ENCODE measurements at regions not wholly inside any gene's neighbourhood (a gene's known extent, or its start where the extent isn't known, plus 50 kb on each side); places are given as distances from the start of the nearest gene placed in this dataset.

GRCh38 chr3:72111265-72112205 is 326.6 kb upstream of the PROK2 start:
- WGBS, 2 donors: 84 to 89% methylated on average over 7 of the region's 7 CpGs
- ATAC-seq (ENCODE audit: insufficient read depth, low FRiP score): no peak

GRCh38 chr3:72109327-72110259 is 324.6 kb upstream of the PROK2 start:
- H3K9ac ChIP-seq (ENCODE audit: insufficient read depth in 1 of 2, low read length in 2 of 2): no peak overlapping the region
- ATAC-seq (ENCODE audit: insufficient read depth, low FRiP score) (no peak), DNase-seq (peak in 2 of 3 donors; percentile 34 to 58)
- H3K27ac ChIP-seq (ENCODE audit: low read depth in 1 of 2, low read length in 1 of 2): no peak overlapping the region
- peaks cover 0 to 8% (median 0%) of the 10 kb centered on the region in 5 donors for H3K4me1 ChIP-seq (ENCODE audit: control insufficient read depth in 5 of 5, insufficient read depth in 5 of 5, low read length in 5 of 5)
- H3K4me3 ChIP-seq: no peak overlapping the region
- TF ChIP-seq, protein P1, sequence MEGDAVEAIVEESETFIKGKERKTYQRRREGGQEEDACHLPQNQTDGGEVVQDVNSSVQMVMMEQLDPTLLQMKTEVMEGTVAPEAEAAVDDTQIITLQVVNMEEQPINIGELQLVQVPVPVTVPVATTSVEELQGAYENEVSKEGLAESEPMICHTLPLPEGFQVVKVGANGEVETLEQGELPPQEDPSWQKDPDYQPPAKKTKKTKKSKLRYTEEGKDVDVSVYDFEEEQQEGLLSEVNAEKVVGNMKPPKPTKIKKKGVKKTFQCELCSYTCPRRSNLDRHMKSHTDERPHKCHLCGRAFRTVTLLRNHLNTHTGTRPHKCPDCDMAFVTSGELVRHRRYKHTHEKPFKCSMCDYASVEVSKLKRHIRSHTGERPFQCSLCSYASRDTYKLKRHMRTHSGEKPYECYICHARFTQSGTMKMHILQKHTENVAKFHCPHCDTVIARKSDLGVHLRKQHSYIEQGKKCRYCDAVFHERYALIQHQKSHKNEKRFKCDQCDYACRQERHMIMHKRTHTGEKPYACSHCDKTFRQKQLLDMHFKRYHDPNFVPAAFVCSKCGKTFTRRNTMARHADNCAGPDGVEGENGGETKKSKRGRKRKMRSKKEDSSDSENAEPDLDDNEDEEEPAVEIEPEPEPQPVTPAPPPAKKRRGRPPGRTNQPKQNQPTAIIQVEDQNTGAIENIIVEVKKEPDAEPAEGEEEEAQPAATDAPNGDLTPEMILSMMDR (IDR thresholded peaks at IDR 0.05; ENCODE audit: control extremely low read depth, extremely low read depth): no peak
- 73 to 74% methylated on average over 17 of the region's 17 CpGs for WGBS, 2 donors
- H3K9me3 ChIP-seq (ENCODE audit: control insufficient read depth in 4 of 4, insufficient read depth in 3 of 4, low read length in 3 of 4): no peaks in the 10 kb centered on the region
- H3K36me3 ChIP-seq (ENCODE audit: control insufficient read depth in 4 of 4, insufficient read depth in 4 of 4, low read length in 4 of 4): no peaks in the 10 kb centered on the region
- H3K27me3 ChIP-seq (ENCODE audit: control insufficient read depth in 3 of 3, insufficient read depth in 3 of 3, low read length in 2 of 3): peaks cover 0 to 2% (median 0%) of the 10 kb centered on the region in 3 donors

More at GRCh38 chr3:72111265-72112205, 326.6 kb upstream of the PROK2 start:
- H3K36me3 ChIP-seq (ENCODE audit: control insufficient read depth in 4 of 4, insufficient read depth in 4 of 4, low read length in 4 of 4): no peaks in the 10 kb centered on the region
- H3K9me3 ChIP-seq (ENCODE audit: control insufficient read depth in 4 of 4, insufficient read depth in 3 of 4, low read length in 3 of 4): no peaks in the 10 kb centered on the region
- DNase-seq: peak in 2 of 3 donors; percentile 38 to 59
- H3K9ac ChIP-seq (ENCODE audit: insufficient read depth in 1 of 2, low read length in 2 of 2): no peak overlapping the region
- TF ChIP-seq, protein P1 (IDR thresholded peaks at IDR 0.05; ENCODE audit: control extremely low read depth, extremely low read depth): no peak
- peaks cover 0 to 8% (median 0%) of the 10 kb centered on the region in 5 donors for H3K4me1 ChIP-seq (ENCODE audit: control insufficient read depth in 5 of 5, insufficient read depth in 5 of 5, low read length in 5 of 5)
- peaks cover 0 to 2% (median 0%) of the 10 kb centered on the region in 3 donors for H3K27me3 ChIP-seq (ENCODE audit: control insufficient read depth in 3 of 3, insufficient read depth in 3 of 3, low read length in 2 of 3)
- H3K4me3 ChIP-seq: no peak overlapping the region
- H3K27ac ChIP-seq (ENCODE audit: low read depth in 1 of 2, low read length in 1 of 2): no peak overlapping the region

DNA sequence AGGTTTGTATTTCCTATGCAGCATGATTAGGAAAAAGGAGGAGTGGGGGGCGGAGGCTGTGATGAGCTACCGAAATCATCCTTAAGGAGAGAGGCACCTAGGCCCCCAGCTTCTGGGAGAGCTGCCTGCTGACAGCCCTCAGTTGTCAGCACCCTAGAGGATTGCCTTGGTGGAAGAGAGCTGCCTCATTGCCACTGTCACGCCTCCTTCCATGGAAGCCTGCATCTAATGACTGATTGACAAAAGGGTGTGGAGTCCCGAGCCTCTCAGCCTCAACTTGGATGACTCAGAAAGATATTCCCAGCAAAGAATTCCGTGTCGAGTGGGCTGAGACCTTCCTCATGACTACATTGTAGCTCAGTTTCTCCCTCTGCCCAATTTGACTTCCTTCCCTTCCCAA is 320.4 kb upstream of the PROK2 start:
- Histone ChIP-seq H3K36me3 (ENCODE audit: control insufficient read depth in 4 of 4, insufficient read depth in 4 of 4, low read length in 4 of 4) (no peaks in the 10 kb centered on the region), H3K27me3 (ENCODE audit: control insufficient read depth in 3 of 3, insufficient read depth in 3 of 3, low read length in 2 of 3) (peaks cover 0 to 20% (median 18%) of the 10 kb centered on the region in 3 donors), H3K9me3 (ENCODE audit: control insufficient read depth in 4 of 4, insufficient read depth in 3 of 4, low read length in 3 of 4) (no peaks in the 10 kb centered on the region), H3K9ac (ENCODE audit: insufficient read depth in 1 of 2, low read length in 2 of 2) (no peak overlapping the region), H3K4me3 (no peak overlapping the region), H3K4me1 (ENCODE audit: control insufficient read depth in 5 of 5, insufficient read depth in 5 of 5, low read length in 5 of 5) (peaks cover 0 to 10% (median 7%) of the 10 kb centered on the region in 5 donors), H3K27ac (ENCODE audit: low read depth in 1 of 2, low read length in 1 of 2) (no peak overlapping the region)
- DNase-seq (no peak), ATAC-seq (ENCODE audit: insufficient read depth, low FRiP score) (no peak)
- TF ChIP-seq, protein P1 (IDR thresholded peaks at IDR 0.05; ENCODE audit: control extremely low read depth, extremely low read depth): no peak
- 86 to 88% methylated on average over 6 of the region's 6 CpGs for WGBS, 2 donors
